Osteoblast (primary cell): ENCODE measurements at regions not wholly inside any gene's neighbourhood (a gene's known extent, or its start where the extent isn't known, plus 50 kb on each side); places are given as distances from the start of the nearest gene placed in this dataset.

Experiments used
- DNase-seq: peaks from one replicate; pipeline ENCODE4 v3.0.0; 2011; ENCODE audit warnings: low spot score, mixed read lengths; ENCODE audit not compliant: insufficient read length; ENCODE audit errors: missing footprints
- H2AFZ ChIP-seq: 2 replicates; pipeline ENCODE4 v1.6.0; 2011; ENCODE audit warnings: mild to moderate bottlenecking, low read length
- H3K27ac ChIP-seq: 2 replicates; pipeline ENCODE4 v1.5.1; 2011; ENCODE audit warnings: mild to moderate bottlenecking, low read depth, low read length, moderate library complexity
- H3K27me3 ChIP-seq: 2 replicates; pipeline ENCODE4 v1.6.0; 2012; ENCODE audit warnings: mild to moderate bottlenecking, control low read depth, inconsistent platforms, low read length, moderate library complexity; ENCODE audit not compliant: insufficient read depth
- H3K36me3 ChIP-seq: 2 replicates; pipeline ENCODE4 v1.5.1; 2011; ENCODE audit warnings: mild to moderate bottlenecking, low read length, control low read depth, moderate library complexity; ENCODE audit not compliant: insufficient read depth
- H3K4me1 ChIP-seq: 2 replicates; pipeline ENCODE4 v1.5.1; 2011; ENCODE audit warnings: mild to moderate bottlenecking, low read length, control low read depth, moderate library complexity; ENCODE audit not compliant: insufficient read depth
- H3K4me2 ChIP-seq: 2 replicates; pipeline ENCODE4 v1.6.0; 2011; ENCODE audit warnings: mild to moderate bottlenecking, low read length; ENCODE audit not compliant: insufficient read depth
- H3K4me3 ChIP-seq: fragments of 200-600 bp; sonication (generic); 3 replicates; pipeline ENCODE4 v1.5.1; 2012; ENCODE audit warnings: mild to moderate bottlenecking, low read length, inconsistent platforms; ENCODE audit not compliant: insufficient read depth
- H3K79me2 ChIP-seq: 2 replicates; pipeline ENCODE4 v1.6.0; 2012; ENCODE audit warnings: mild to moderate bottlenecking, low read length, control low read depth, inconsistent platforms; ENCODE audit not compliant: insufficient read depth
- H3K9me3 ChIP-seq: 2 replicates; pipeline ENCODE4 v1.5.1; 2011; ENCODE audit warnings: low read depth, low read length, control low read depth
- H4K20me1 ChIP-seq: 2 replicates; pipeline ENCODE4 v1.6.0; 2012; ENCODE audit warnings: mild to moderate bottlenecking, low read length, control low read depth; ENCODE audit not compliant: insufficient read depth
- CTCF ChIP-seq: IDR thresholded peaks from 2 replicates; pipeline ENCODE4 v1.5.1; 2011; ENCODE audit warnings: mild to moderate bottlenecking, low read depth, low read length, moderate library complexity; ENCODE audit errors: extremely low read depth

GRCh38 chr15:62455441-62455921, 290.4 kb upstream of the C2CD4B start:
- peak overlapping the region; percentile 80 for H3K27ac ChIP-seq
- H3K27me3 ChIP-seq, result no peaks in the 10 kb centered on the region
- no peak overlapping the region for H2AFZ ChIP-seq
- no peaks in the 10 kb centered on the region for H3K36me3 ChIP-seq
- H3K79me2 ChIP-seq, result peaks cover 9% of the 10 kb centered on the region
- DNase-seq, result peak; percentile 55
- no peak overlapping the region for H3K4me3 ChIP-seq
- TF ChIP-seq CTCF, result no peak
- no peaks in the 10 kb centered on the region for H3K9me3 ChIP-seq
- peaks cover 46% of the 10 kb centered on the region for H3K4me1 ChIP-seq
- peaks cover 4% of the 10 kb centered on the region for H4K20me1 ChIP-seq
- peak overlapping the region; percentile 65 for H3K4me2 ChIP-seq

- peaks cover 4% of the 10 kb centered on the region for H4K20me1 ChIP-seq
- H3K36me3 ChIP-seq, result no peaks in the 10 kb centered on the region
- H3K27ac ChIP-seq, result no peak overlapping the region
- H3K27me3 ChIP-seq, result no peaks in the 10 kb centered on the region
- H3K4me1 ChIP-seq, result peaks cover 46% of the 10 kb centered on the region
- H3K4me3 ChIP-seq, result no peak overlapping the region
- peaks cover 7% of the 10 kb centered on the region for H3K79me2 ChIP-seq
- TF ChIP-seq CTCF, result no peak
- no peaks in the 10 kb centered on the region for H3K9me3 ChIP-seq
- H3K4me2 ChIP-seq, result no peak overlapping the region
- peak; percentile 72 for DNase-seq
- H2AFZ ChIP-seq, result no peak overlapping the region
Measured at GRCh38 chr15:62456011-62456920, 291.2 kb upstream of the C2CD4B start.

GRCh38 chr15:62457100-62457499, 292.0 kb upstream of the C2CD4B start:
- H2AFZ ChIP-seq, result no peak overlapping the region
- H3K27me3 ChIP-seq, result no peaks in the 10 kb centered on the region
- H4K20me1 ChIP-seq, result peaks cover 4% of the 10 kb centered on the region
- peaks cover 7% of the 10 kb centered on the region for H3K79me2 ChIP-seq
- peaks cover 46% of the 10 kb centered on the region for H3K4me1 ChIP-seq
- no peaks in the 10 kb centered on the region for H3K36me3 ChIP-seq
- no peak overlapping the region for H3K4me2 ChIP-seq
- H3K27ac ChIP-seq, result no peak overlapping the region
- no peaks in the 10 kb centered on the region for H3K9me3 ChIP-seq
- no peak for TF ChIP-seq CTCF
- no peak for DNase-seq
- no peak overlapping the region for H3K4me3 ChIP-seq

- H3K4me1 ChIP-seq, result peaks cover 44% of the 10 kb centered on the region
- H3K36me3 ChIP-seq, result no peaks in the 10 kb centered on the region
- H3K27me3 ChIP-seq, result no peaks in the 10 kb centered on the region
- no peak overlapping the region for H3K4me2 ChIP-seq
- peaks cover 7% of the 10 kb centered on the region for H3K79me2 ChIP-seq
- no peak overlapping the region for H2AFZ ChIP-seq
- H3K27ac ChIP-seq, result no peak overlapping the region
- peaks cover 4% of the 10 kb centered on the region for H4K20me1 ChIP-seq
- no peak overlapping the region for H3K4me3 ChIP-seq
- DNase-seq, result no peak
- TF ChIP-seq CTCF, result no peak
- no peaks in the 10 kb centered on the region for H3K9me3 ChIP-seq
Measured at GRCh38 chr15:62459875-62460274, 294.8 kb upstream of the C2CD4B start.
